GM12878 (cell line): ENCODE measurements at regions not wholly inside any gene's neighbourhood (a gene's known extent, or its start where the extent isn't known, plus 50 kb on each side); places are given as distances from the start of the nearest gene placed in this dataset.

Source experiments
- EP300 ChIP-seq, 2 experiments: fragments of 150-350 bp in 1 of 2; IDR thresholded peaks; 2 replicates each; pipeline ENCODE4 v1.6.1; 2011 to 2012; ENCODE audit warnings: low read depth in 2 of 2, low read length in 2 of 2, borderline replicate concordance in 1 of 2, improper control_type of control experiment in 1 of 2, inconsistent platforms in 1 of 2; ENCODE audit not compliant: control insufficient read depth in 1 of 2
- FOXM1 ChIP-seq: IDR thresholded peaks from 2 replicates; pipeline ENCODE4 v1.6.1; 2012; ENCODE audit warnings: low read depth, mild to moderate bottlenecking, inconsistent platforms, low read length, moderate library complexity
- HDAC6 ChIP-seq: fragments of 200-600 bp; sonication (generic); IDR thresholded peaks from one replicate; pipeline ENCODE4 v1.8.0; 2017; ENCODE audit warnings: antibody characterized with exemption; ENCODE audit not compliant: unreplicated experiment
- ZNF217 ChIP-seq: fragments of 450-650 bp; IDR thresholded peaks from 2 replicates; pipeline ENCODE4 v1.6.1; 2017; ENCODE audit warnings: antibody characterized with exemption, mild to moderate bottlenecking
- ZNF274 ChIP-seq: IDR thresholded peaks from one replicate; pipeline ENCODE4 v1.8.0; 2011; ENCODE audit not compliant: insufficient read length, insufficient read depth
- TF ChIP-seq, protein P1 (sequence below): IDR thresholded peaks from 2 replicates; pipeline ENCODE4 v1.6.1; 2012; ENCODE audit warnings: low read depth, low read length, improper control_type of control experiment
- TF ChIP-seq, protein P2 (sequence below), 3 experiments: IDR thresholded peaks in 2 of 3; conservative IDR thresholded peaks in 1 of 3; 2 replicates each; pipeline ENCODE4 v1.5.1; 2011; ENCODE audit warnings: low read depth in 3 of 3, low read length in 3 of 3, mild to moderate bottlenecking in 3 of 3, control low read depth in 2 of 3, moderate library complexity in 2 of 3, inconsistent platforms in 1 of 3, mixed read lengths in 1 of 3; ENCODE audit not compliant: control insufficient read depth in 2 of 3, insufficient read depth in 1 of 3; ENCODE audit errors: extremely low read depth in 1 of 3
- TF ChIP-seq, protein P3 (sequence below): fragments of 450-650 bp; IDR thresholded peaks from 2 replicates; pipeline ENCODE4 v1.6.1; 2017; ENCODE audit warnings: borderline replicate concordance
- TF ChIP-seq, protein P4 (sequence below): fragments of 450-650 bp; IDR thresholded peaks from 2 replicates; pipeline ENCODE4 v1.6.1; 2018; ENCODE audit warnings: mild to moderate bottlenecking, low read depth, moderate library complexity; ENCODE audit not compliant: partially characterized antibody
- TF ChIP-seq, protein P5 (sequence below): IDR thresholded peaks from 2 replicates; pipeline ENCODE4 v1.6.1; 2011; ENCODE audit warnings: borderline replicate concordance, low read depth, mild to moderate bottlenecking, moderate library complexity, mixed read lengths, low read length; ENCODE audit not compliant: insufficient read depth; ENCODE audit errors: extremely low read length

DNA sequence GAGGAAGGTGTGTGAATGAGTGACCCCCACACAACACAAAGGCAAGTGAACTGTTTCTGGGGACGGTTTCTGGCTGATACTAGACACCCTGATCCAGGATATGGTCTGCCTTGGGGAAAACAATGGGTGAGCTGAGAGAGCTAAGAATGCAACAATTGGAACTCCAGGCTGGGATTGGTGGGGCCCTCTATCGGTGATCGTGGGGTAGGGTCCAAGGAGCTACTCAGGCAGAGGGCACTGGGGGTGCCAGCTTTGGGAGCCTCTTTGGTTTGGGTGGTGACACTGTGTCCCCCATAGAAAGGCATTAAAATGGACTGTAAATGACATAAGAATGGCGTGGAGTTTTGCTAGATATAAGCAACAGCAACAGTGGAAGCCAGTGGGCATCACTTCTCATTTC is 439.1 kb downstream of the DMAC1 start:
- TF ChIP-seq FOXM1 = no peak
- no peak for TF ChIP-seq ZNF274
- TF ChIP-seq, protein P1, sequence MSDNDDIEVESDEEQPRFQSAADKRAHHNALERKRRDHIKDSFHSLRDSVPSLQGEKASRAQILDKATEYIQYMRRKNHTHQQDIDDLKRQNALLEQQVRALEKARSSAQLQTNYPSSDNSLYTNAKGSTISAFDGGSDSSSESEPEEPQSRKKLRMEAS = no peak
- TF ChIP-seq, protein P2, sequence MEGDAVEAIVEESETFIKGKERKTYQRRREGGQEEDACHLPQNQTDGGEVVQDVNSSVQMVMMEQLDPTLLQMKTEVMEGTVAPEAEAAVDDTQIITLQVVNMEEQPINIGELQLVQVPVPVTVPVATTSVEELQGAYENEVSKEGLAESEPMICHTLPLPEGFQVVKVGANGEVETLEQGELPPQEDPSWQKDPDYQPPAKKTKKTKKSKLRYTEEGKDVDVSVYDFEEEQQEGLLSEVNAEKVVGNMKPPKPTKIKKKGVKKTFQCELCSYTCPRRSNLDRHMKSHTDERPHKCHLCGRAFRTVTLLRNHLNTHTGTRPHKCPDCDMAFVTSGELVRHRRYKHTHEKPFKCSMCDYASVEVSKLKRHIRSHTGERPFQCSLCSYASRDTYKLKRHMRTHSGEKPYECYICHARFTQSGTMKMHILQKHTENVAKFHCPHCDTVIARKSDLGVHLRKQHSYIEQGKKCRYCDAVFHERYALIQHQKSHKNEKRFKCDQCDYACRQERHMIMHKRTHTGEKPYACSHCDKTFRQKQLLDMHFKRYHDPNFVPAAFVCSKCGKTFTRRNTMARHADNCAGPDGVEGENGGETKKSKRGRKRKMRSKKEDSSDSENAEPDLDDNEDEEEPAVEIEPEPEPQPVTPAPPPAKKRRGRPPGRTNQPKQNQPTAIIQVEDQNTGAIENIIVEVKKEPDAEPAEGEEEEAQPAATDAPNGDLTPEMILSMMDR (IDR thresholded peaks at IDR 0.05 in 2 of 3, conservative IDR thresholded peaks at IDR 0.05 in 1 of 3; ENCODE audit: control insufficient read depth in 2 of 3, extremely low read depth in 1 of 3, insufficient read depth in 1 of 3, low read depth in 3 of 3, low read length in 3 of 3) = no peak
- TF ChIP-seq, protein P3, sequence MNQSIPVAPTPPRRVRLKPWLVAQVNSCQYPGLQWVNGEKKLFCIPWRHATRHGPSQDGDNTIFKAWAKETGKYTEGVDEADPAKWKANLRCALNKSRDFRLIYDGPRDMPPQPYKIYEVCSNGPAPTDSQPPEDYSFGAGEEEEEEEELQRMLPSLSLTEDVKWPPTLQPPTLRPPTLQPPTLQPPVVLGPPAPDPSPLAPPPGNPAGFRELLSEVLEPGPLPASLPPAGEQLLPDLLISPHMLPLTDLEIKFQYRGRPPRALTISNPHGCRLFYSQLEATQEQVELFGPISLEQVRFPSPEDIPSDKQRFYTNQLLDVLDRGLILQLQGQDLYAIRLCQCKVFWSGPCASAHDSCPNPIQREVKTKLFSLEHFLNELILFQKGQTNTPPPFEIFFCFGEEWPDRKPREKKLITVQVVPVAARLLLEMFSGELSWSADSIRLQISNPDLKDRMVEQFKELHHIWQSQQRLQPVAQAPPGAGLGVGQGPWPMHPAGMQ = no peak
- TF ChIP-seq, protein P4, sequence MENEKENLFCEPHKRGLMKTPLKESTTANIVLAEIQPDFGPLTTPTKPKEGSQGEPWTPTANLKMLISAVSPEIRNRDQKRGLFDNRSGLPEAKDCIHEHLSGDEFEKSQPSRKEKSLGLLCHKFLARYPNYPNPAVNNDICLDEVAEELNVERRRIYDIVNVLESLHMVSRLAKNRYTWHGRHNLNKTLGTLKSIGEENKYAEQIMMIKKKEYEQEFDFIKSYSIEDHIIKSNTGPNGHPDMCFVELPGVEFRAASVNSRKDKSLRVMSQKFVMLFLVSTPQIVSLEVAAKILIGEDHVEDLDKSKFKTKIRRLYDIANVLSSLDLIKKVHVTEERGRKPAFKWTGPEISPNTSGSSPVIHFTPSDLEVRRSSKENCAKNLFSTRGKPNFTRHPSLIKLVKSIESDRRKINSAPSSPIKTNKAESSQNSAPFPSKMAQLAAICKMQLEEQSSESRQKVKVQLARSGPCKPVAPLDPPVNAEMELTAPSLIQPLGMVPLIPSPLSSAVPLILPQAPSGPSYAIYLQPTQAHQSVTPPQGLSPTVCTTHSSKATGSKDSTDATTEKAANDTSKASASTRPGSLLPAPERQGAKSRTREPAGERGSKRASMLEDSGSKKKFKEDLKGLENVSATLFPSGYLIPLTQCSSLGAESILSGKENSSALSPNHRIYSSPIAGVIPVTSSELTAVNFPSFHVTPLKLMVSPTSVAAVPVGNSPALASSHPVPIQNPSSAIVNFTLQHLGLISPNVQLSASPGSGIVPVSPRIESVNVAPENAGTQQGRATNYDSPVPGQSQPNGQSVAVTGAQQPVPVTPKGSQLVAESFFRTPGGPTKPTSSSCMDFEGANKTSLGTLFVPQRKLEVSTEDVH = no peak
- no peak for TF ChIP-seq ZNF217
- no peak for TF ChIP-seq EP300 (IDR thresholded peaks at IDR 0.05; ENCODE audit: borderline replicate concordance in 1 of 2, control insufficient read depth in 1 of 2, low read depth in 2 of 2, low read length in 2 of 2)
- no peak for TF ChIP-seq HDAC6
- TF ChIP-seq, protein P5, sequence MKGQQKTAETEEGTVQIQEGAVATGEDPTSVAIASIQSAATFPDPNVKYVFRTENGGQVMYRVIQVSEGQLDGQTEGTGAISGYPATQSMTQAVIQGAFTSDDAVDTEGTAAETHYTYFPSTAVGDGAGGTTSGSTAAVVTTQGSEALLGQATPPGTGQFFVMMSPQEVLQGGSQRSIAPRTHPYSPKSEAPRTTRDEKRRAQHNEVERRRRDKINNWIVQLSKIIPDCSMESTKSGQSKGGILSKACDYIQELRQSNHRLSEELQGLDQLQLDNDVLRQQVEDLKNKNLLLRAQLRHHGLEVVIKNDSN = no peak
